Heart right ventricle (tissue), 16 donors: ENCODE measurements at regions not wholly inside any gene's neighbourhood (a gene's known extent, or its start where the extent isn't known, plus 50 kb on each side); places are given as distances from the start of the nearest gene placed in this dataset.

Source experiments
- ATAC-seq, 8 donors: fragments of 200-7000 bp; cut with Tn5 transposase; one replicate each; pipeline ENCODE4 v1.9.1; 2020; ENCODE audit warnings: mild to moderate bottlenecking in 8 of 8, moderate library complexity in 8 of 8, moderate number of reproducible peaks in 1 of 8
- DNase-seq, 2 donors: peaks; one replicate each; pipeline ENCODE4 v3.0.0-alpha.2; 2020
- H3K27ac ChIP-seq, 10 donors: fragments of 200-600 bp; sonication (generic) in 2 of 10; one replicate each; pipeline versions ENCODE4 v1.5.0 to v1.8.0; 2020 to 2022; ENCODE audit warnings: mild to moderate bottlenecking in 3 of 10
- H3K27me3 ChIP-seq, 7 donors: fragments of 200-600 bp; one replicate each; pipeline ENCODE4 v1.8.0; 2021 to 2022; ENCODE audit warnings: mild to moderate bottlenecking in 2 of 7
- H3K36me3 ChIP-seq, 9 donors: fragments of 200-600 bp; sonication (generic) in 1 of 9; one replicate each; pipeline versions ENCODE4 v1.5.0 to v1.8.0; 2020 to 2022; ENCODE audit warnings: mild to moderate bottlenecking in 2 of 9
- H3K4me1 ChIP-seq, 9 donors: fragments of 200-600 bp; sonication (generic) in 1 of 9; one replicate each; pipeline versions ENCODE4 v1.5.0 to v1.8.0; 2020 to 2022; ENCODE audit warnings: mild to moderate bottlenecking in 4 of 9
- H3K4me3 ChIP-seq, 10 donors: fragments of 200-600 bp; sonication (generic) in 2 of 10; one replicate each; pipeline versions ENCODE4 v1.5.0 to v1.8.0; 2020 to 2022; ENCODE audit warnings: mild to moderate bottlenecking in 7 of 10, moderate library complexity in 2 of 10
- H3K9me3 ChIP-seq, 11 donors: fragments of 200-600 bp in 10 of 11; sonication (generic) in 2 of 11; one replicate each; pipeline versions ENCODE4 v1.5.0 to v1.8.0; 2013 to 2022; ENCODE audit warnings: mild to moderate bottlenecking in 2 of 11, control low read depth in 1 of 11, moderate library complexity in 1 of 11
- WGBS, 2 donors: extraction: QIAGEN DNeasy Blood & Tissue Kit; methylation state at CpG; one replicate each; pipeline ENCODE4 v1.1.7; 2013; ENCODE audit warnings: inconsistent platforms in 1 of 2; 5-methylcytosine and 5-hydroxymethylcytosine counted together
- intact Hi-C, 10 donors: fragments of 100-400 bp; cut with DNase I; formaldehyde crosslinking; loops; one replicate each; pipeline versions ENCODE4 v1.11.1 to v1.14.2; 2022
- TF ChIP-seq, protein P1 (sequence below), 9 donors: fragments of 200-600 bp; sonication (generic) in 2 of 9; IDR thresholded peaks; one replicate each; pipeline versions ENCODE4 v1.5.0 to v1.8.0; 2021 to 2022; ENCODE audit warnings: antibody characterized with exemption in 9 of 9, mild to moderate bottlenecking in 5 of 9, moderate library complexity in 1 of 9
- donor health status: Arrhythmogenic right ventricular cardiomyopathy.
- donor health status: ischemic (EF 13 %, LVEDD 7.1; RV severe dilation, severe dysfunction).
- donor health status: healthy with polysubstance abuse.
- donor health status: DM: no; HTN: yes; CAD: no.
- donor health status: DM: no; HTN: no; CAD: no.
- donor health status: ischemic (EF 25% LVEDD 6.9; RV normal size, moderate dysfunction).
- donor health status: ischemic (EF 25% LVEDD 5.7; RV mildly dilated, moderate dysfunction).
- donor health status: healthy.
- donor health status: DM: yes; HTN: yes; CAD: no.
- donor health status: Ischemic cardiomyopathy.
- donor health status: ischemic (EF 35%, LVEDD 5.7; RV mildly dilated, moderate dysfunction).
- donor health status: nonischemic (EF 11% LVEDD 7.7; RV severe dilation, severe dysfunction).
- donor health status: DM: yes; HTN: yes; CAD: no.
- donor health status: PGD.
- donor health status: ischemic (EF 29% LVEDD 5.4; RV normal size, mild dysfunction).
- donor health status: nonischemic (EF 23%, LVEDD 6.1; RV moderate dilation, normal function).

- intact Hi-C loops, result no loop called here
- H3K27me3 ChIP-seq, result peaks cover 6 to 66% (median 49%) of the 10 kb centered on the region in 7 donors
- no peak overlapping the region for H3K27ac ChIP-seq
- no peaks in the 10 kb centered on the region for H3K36me3 ChIP-seq
- TF ChIP-seq, protein P1, sequence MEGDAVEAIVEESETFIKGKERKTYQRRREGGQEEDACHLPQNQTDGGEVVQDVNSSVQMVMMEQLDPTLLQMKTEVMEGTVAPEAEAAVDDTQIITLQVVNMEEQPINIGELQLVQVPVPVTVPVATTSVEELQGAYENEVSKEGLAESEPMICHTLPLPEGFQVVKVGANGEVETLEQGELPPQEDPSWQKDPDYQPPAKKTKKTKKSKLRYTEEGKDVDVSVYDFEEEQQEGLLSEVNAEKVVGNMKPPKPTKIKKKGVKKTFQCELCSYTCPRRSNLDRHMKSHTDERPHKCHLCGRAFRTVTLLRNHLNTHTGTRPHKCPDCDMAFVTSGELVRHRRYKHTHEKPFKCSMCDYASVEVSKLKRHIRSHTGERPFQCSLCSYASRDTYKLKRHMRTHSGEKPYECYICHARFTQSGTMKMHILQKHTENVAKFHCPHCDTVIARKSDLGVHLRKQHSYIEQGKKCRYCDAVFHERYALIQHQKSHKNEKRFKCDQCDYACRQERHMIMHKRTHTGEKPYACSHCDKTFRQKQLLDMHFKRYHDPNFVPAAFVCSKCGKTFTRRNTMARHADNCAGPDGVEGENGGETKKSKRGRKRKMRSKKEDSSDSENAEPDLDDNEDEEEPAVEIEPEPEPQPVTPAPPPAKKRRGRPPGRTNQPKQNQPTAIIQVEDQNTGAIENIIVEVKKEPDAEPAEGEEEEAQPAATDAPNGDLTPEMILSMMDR (IDR thresholded peaks at IDR 0.05), result no peak
- DNase-seq, result no peak
- H3K4me3 ChIP-seq, result no peak overlapping the region
- H3K9me3 ChIP-seq, result no peaks in the 10 kb centered on the region
- no peaks in the 10 kb centered on the region for H3K4me1 ChIP-seq
- no peak for ATAC-seq
- WGBS, 2 donors, result 71 to 76% methylated on average over 28 of the region's 28 CpGs
Observed at GRCh38 chr4:1493540-1494287, 87.5 kb upstream of the NKX1-1 start.

DNA sequence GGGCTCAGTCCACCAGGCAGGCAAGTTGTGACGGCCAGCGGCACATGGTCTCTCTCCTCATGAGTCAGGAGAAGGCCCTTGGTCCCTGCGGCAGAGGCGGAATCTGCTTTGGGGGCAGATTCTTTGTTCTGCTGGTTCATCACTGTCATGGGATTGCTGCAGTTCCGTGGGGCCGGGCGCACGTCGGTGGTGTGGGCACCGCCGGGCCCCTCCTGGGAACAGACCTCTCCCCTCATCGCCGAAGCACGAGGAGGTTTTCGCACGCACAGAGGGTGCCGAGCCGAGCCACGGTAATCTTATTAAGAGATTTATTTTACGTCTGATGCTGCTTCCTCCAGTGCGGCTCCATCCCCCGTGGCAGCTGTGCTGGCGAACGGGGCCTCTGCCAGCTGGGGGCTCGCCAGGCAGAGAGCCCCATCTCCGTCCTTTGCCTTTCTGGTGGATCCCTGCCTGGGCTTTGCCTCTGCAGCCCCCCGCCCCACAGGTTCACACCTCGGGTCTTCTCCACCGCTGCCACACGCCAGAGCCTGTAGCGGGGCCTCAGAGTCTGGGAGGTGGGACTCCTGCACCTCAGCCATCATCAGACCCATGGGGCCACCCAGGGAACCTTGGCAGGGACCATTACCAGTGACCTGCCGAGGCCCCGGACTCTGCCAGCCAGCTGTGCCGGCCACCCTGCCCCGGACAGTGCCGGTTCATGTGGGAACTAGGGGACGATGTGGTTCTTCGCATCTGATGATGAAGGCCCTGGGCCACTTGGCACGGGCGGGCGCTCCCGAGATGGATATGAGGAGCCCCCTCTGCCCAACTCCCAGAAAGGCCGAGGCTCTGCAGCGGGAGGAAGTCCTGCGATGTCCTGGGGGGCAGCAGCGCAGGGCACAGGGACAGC, 86.7 kb upstream of the NKX1-1 start:
- no peaks in the 10 kb centered on the region for H3K4me1 ChIP-seq
- DNase-seq (no peak), ATAC-seq (no peak)
- WGBS, 2 donors, result 64 to 65% methylated on average over 46 of the region's 46 CpGs
- TF ChIP-seq, protein P1 (IDR thresholded peaks at IDR 0.05), result no peak
- no peak overlapping the region for H3K27ac ChIP-seq
- no peaks in the 10 kb centered on the region for H3K36me3 ChIP-seq
- intact Hi-C loops, result no loop called here
- peaks cover 6 to 74% (median 54%) of the 10 kb centered on the region in 7 donors for H3K27me3 ChIP-seq
- no peak overlapping the region for H3K4me3 ChIP-seq
- H3K9me3 ChIP-seq, result no peaks in the 10 kb centered on the region

GRCh38 chr4:1492142-1492457, 85.9 kb upstream of the NKX1-1 start:
- peaks cover 0 to 4% (median 0%) of the 10 kb centered on the region in 11 donors for H3K9me3 ChIP-seq
- TF ChIP-seq, protein P1 (IDR thresholded peaks at IDR 0.05), result no peak
- H3K36me3 ChIP-seq, result no peaks in the 10 kb centered on the region
- 75 to 78% methylated on average over 5 of the region's 5 CpGs for WGBS, 2 donors
- no peak overlapping the region for H3K4me3 ChIP-seq
- no peak overlapping the region for H3K27ac ChIP-seq
- intact Hi-C loops, result no loop called here
- ATAC-seq (no peak), DNase-seq (no peak)
- H3K4me1 ChIP-seq, result no peaks in the 10 kb centered on the region
- H3K27me3 ChIP-seq, result peaks cover 6 to 77% (median 54%) of the 10 kb centered on the region in 7 donors

DNA sequence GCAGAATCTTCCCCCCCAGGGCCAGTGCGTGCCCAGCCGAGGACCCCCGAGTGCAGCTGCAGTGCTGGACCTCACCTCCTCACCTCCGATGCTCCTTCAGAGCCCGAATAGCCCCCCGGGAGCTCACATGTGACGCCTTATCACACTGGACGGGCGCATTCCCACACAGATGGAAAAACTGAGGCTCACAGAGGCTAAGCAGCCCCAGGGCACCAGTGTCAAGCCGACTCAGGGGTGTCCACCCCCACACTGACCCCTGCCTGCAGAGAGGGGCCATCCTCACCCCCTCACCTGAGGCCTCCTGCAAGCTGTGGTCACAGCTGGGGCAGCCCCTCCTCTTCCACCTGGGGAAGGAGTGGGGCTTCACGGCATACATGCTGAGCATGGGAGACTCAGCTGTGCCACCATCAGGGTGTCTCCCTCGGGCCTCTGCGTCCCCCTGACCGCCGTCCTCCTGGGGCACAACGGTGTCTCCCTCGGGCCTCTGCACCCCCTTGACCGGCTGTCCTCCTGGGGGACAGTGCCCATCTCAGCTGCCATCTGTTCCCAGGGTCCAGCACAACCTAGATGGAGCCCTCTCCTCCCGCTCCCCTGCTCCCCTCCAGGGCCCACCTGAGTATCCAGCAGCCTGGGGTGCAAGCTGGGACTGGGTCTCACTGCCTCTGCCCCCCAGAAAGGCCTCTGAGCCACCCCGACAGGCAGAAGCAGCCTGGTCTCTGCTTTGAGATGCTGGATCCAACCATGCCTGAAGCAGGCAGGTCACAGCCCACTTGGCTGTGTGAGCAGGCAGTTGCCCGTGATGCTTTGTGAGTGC, 85.3 kb upstream of the NKX1-1 start:
- DNase-seq (no peak), ATAC-seq (no peak)
- Histone ChIP-seq H3K27ac (no peak overlapping the region), H3K4me3 (no peak overlapping the region), H3K9me3 (peaks cover 0 to 7% (median 0%) of the 10 kb centered on the region in 11 donors), H3K4me1 (no peaks in the 10 kb centered on the region), H3K27me3 (peaks cover 6 to 77% (median 56%) of the 10 kb centered on the region in 7 donors), H3K36me3 (no peaks in the 10 kb centered on the region)
- TF ChIP-seq, protein P1 (IDR thresholded peaks at IDR 0.05), result no peak
- 81 to 86% methylated on average over 19 to 21 of the region's 21 CpGs for WGBS, 2 donors
- intact Hi-C loops, result no loop called here
